Caki2 (cell line): ENCODE measurements at regions not wholly inside any gene's neighbourhood (a gene's known extent, or its start where the extent isn't known, plus 50 kb on each side); places are given as distances from the start of the nearest gene placed in this dataset.
"Not testable (repeated sequence)": the region's sequence is repeated elsewhere in the genome, so short reads cannot be mapped to it uniquely, and the experiment has no call there.

Source experiments
- DNase-seq: peaks from one replicate; pipeline ENCODE4 v3.0.0-alpha.2; 2015; ENCODE audit warnings: low read depth
- in situ Hi-C: cut with HindIII; loops from 2 replicates; pipeline ENCODE4 v1.10.0; 2016; ENCODE audit warnings: low sequenced_read_pairs, low pct_unique_long_range_greater_than_20kb, mixed read lengths

- no peak for DNase-seq
- in situ Hi-C loops = no loop called here
Observed at GRCh38 chr6:86535100-86535499, 402.2 kb upstream of the HTR1E start.

GRCh38 chr6:86529635-86530034 is 407.7 kb upstream of the HTR1E start:
- no peak for DNase-seq
- in situ Hi-C loops = no loop called here

- in situ Hi-C loops = no loop called here
- DNase-seq = no peak
Observed at GRCh38 chr6:86526238-86526637, 411.1 kb upstream of the HTR1E start.

GRCh38 chr6:86516087-86516486 is 421.2 kb upstream of the HTR1E start:
- DNase-seq = no peak
- in situ Hi-C loops = no loop called here

- in situ Hi-C loops = no loop called here
- no peak for DNase-seq
Observed at GRCh38 chr6:86511962-86512361, 425.4 kb upstream of the HTR1E start.

GRCh38 chr6:86508230-86508629 is 429.1 kb upstream of the HTR1E start:
- in situ Hi-C loops = no loop called here
- DNase-seq = no peak

GRCh38 chr6:86502497-86502896 is 434.8 kb upstream of the HTR1E start:
- in situ Hi-C loops = no loop called here
- DNase-seq = no peak

- in situ Hi-C loops = no loop called here
- no peak for DNase-seq
Observed at GRCh38 chr6:86500035-86500434, 437.3 kb upstream of the HTR1E start.

- DNase-seq, in situ Hi-C loops: not testable (repeated sequence)
Observed at GRCh38 chr6:86489042-86489441, 448.3 kb upstream of the HTR1E start.

- DNase-seq = no peak
- in situ Hi-C loops = no loop called here
Observed at GRCh38 chr6:86487660-86488221, 449.6 kb upstream of the HTR1E start.

- in situ Hi-C loops, DNase-seq: not testable (repeated sequence)
Observed at GRCh38 chr6:86478316-86478715, 459.0 kb upstream of the HTR1E start.

GRCh38 chr6:86477500-86478148 is 459.7 kb upstream of the HTR1E start:
- in situ Hi-C loops = no loop called here
- DNase-seq = no peak

GRCh38 chr6:86476311-86476710 is 461.0 kb upstream of the HTR1E start:
- DNase-seq = no peak
- in situ Hi-C loops = no loop called here

- no peak for DNase-seq
- in situ Hi-C loops = no loop called here
Observed at GRCh38 chr6:86474081-86474480, 463.2 kb upstream of the HTR1E start.

- no peak for DNase-seq
- in situ Hi-C loops = no loop called here
Observed at GRCh38 chr6:86471791-86472190, 465.5 kb upstream of the HTR1E start.

- in situ Hi-C loops = no loop called here
- no peak for DNase-seq
Observed at GRCh38 chr6:86459978-86460377, 477.4 kb upstream of the HTR1E start.

- in situ Hi-C loops = no loop called here
- no peak for DNase-seq
Observed at GRCh38 chr6:86456821-86457220, 480.5 kb upstream of the HTR1E start.

GRCh38 chr6:86453232-86453631 is 484.1 kb upstream of the HTR1E start:
- in situ Hi-C loops = no loop called here
- no peak for DNase-seq

- in situ Hi-C loops = no loop called here
- DNase-seq = no peak
Observed at GRCh38 chr6:86448398-86448797, 488.9 kb upstream of the HTR1E start.

GRCh38 chr6:86440608-86441007 is 496.7 kb upstream of the HTR1E start:
- in situ Hi-C loops = no loop called here

More at GRCh38 chr6:86440608-86441007, 496.7 kb upstream of the HTR1E start:
- DNase-seq = no peak
